ENCODE measurements at regions not wholly inside any gene's neighbourhood (a gene's known extent, or its start where the extent isn't known, plus 50 kb on each side); places are given as distances from the start of the nearest gene placed in this dataset.

GRCh38 chr20:10990625-10991382, 317.0 kb upstream of the JAG1 start:
- H3K4me3 ChIP-seq = no peak overlapping the region
- no peaks in the 10 kb centered on the region for H3K4me1 ChIP-seq (ENCODE audit: control insufficient read depth, insufficient read depth, low read length)
- BruUV-seq (replicated peaks) = no TSS peak
- 0% methylated on average over 3 of the region's 3 CpGs for WGBS (ENCODE audit: insufficient coverage, insufficient replicate concordance, low lambda C conversion rate, missing lambda C conversion rate)
- RAD21 ChIA-PET (ENCODE audit: unreplicated experiment) = no interaction called here
- no peaks in the 10 kb centered on the region for H3K36me3 ChIP-seq (ENCODE audit: control insufficient read depth in 2 of 2, insufficient read depth in 2 of 2, low read length in 1 of 2)
- SMC1A ChIA-PET (ENCODE audit: uncharacterized antibody, unreplicated experiment) = interaction anchor here (0.6 to 1.0 kb wide), 2 partner anchors 16 to 150 kb away, joined by 3 read pairs; no protein-coding TSS in a partner anchor
- in situ Hi-C loops (cut with MboI) (no loop called here), intact Hi-C loops (cut with micrococcal nuclease; ENCODE audit: unreplicated experiment) (no loop called here)
- ATAC-seq = no peak
- POLR2A ChIA-PET = no interaction called here
- H3K4me2 ChIP-seq (ENCODE audit: control insufficient read depth, insufficient read depth) = no peak overlapping the region
- no peak overlapping the region for H2AFZ ChIP-seq (ENCODE audit: control insufficient read depth, low read depth, low read length)
- no peak for DNase-seq (ENCODE audit: low read depth, low spot score)
- H3K9me3 ChIP-seq (replicated peaks; ENCODE audit: control insufficient read depth, insufficient read depth, low read length) = no peaks in the 10 kb centered on the region
- no peak for FAIRE-seq
- CTCF ChIA-PET = no interaction called here
- no peak for TF ChIP-seq JUND (IDR thresholded peaks at IDR 0.05; ENCODE audit: low read depth, low read length)
- TF ChIP-seq BMI1 (IDR thresholded peaks at IDR 0.05; ENCODE audit: borderline replicate concordance) = no peak
- no peak for TF ChIP-seq FOS (IDR thresholded peaks at IDR 0.05; ENCODE audit: borderline replicate concordance, extremely low read depth, insufficient read length)
- TF ChIP-seq ZNF274 (IDR thresholded peaks at IDR 0.05; ENCODE audit: insufficient read depth, insufficient read length) = no peak
- no peak for TF ChIP-seq HCFC1 (IDR thresholded peaks at IDR 0.05; ENCODE audit: low read length)
- no peak for TF ChIP-seq SPI1 (IDR thresholded peaks at IDR 0.05; ENCODE audit: borderline replicate concordance, insufficient read depth, low read depth, low read length)
- no peak for TF ChIP-seq TCF3 (IDR thresholded peaks at IDR 0.05; ENCODE audit: borderline replicate concordance, insufficient read depth, low read depth, low read length)
- H3K27ac ChIP-seq (ENCODE audit: control insufficient read depth, insufficient read depth) = no peak overlapping the region
- no peak overlapping the region for H3K9ac ChIP-seq (ENCODE audit: control insufficient read depth, insufficient read depth, low read length)
- no peaks in the 10 kb centered on the region for H4K20me1 ChIP-seq (ENCODE audit: control insufficient read depth, insufficient read depth)
- H3K27me3 ChIP-seq (replicated peaks in 1 of 2; ENCODE audit: control insufficient read depth in 2 of 2, insufficient read depth in 2 of 2, low read length in 1 of 2) = no peaks in the 10 kb centered on the region
- H3K79me2 ChIP-seq (ENCODE audit: control insufficient read depth, insufficient read depth, low read length) = no peaks in the 10 kb centered on the region

GRCh38 chr20:10992731-10993130, 318.9 kb upstream of the JAG1 start:
- no TSS peak for BruUV-seq (replicated peaks)
- WGBS (ENCODE audit: insufficient coverage, insufficient replicate concordance, low lambda C conversion rate, missing lambda C conversion rate) = 37% methylated on average over 6 of the region's 6 CpGs
- H3K4me3 ChIP-seq = no peak overlapping the region
- no peak overlapping the region for H3K27ac ChIP-seq (ENCODE audit: control insufficient read depth, insufficient read depth)
- intact Hi-C loops (cut with micrococcal nuclease; ENCODE audit: unreplicated experiment) = no loop called here
- no peak overlapping the region for H3K9ac ChIP-seq (ENCODE audit: control insufficient read depth, insufficient read depth, low read length)
- POLR2A ChIA-PET = no interaction called here
- no peaks in the 10 kb centered on the region for H3K4me1 ChIP-seq (ENCODE audit: control insufficient read depth, insufficient read depth, low read length)
- SMC1A ChIA-PET (ENCODE audit: uncharacterized antibody, unreplicated experiment) = interaction anchor here (0.8 kb wide), 1 partner anchor 10 kb away, joined by 3 read pairs; no protein-coding TSS in a partner anchor
- H3K9me3 ChIP-seq (replicated peaks; ENCODE audit: control insufficient read depth, insufficient read depth, low read length) = no peaks in the 10 kb centered on the region
- no peaks in the 10 kb centered on the region for H4K20me1 ChIP-seq (ENCODE audit: control insufficient read depth, insufficient read depth)
- in situ Hi-C loops (cut with MboI) = no loop called here
- FAIRE-seq (no peak), DNase-seq (ENCODE audit: low read depth, low spot score) (no peak), ATAC-seq (no peak; the same call in 2 of the 3 replicates)
- no peak overlapping the region for H3K4me2 ChIP-seq (ENCODE audit: control insufficient read depth, insufficient read depth)
- H3K36me3 ChIP-seq (ENCODE audit: control insufficient read depth in 2 of 2, insufficient read depth in 2 of 2, low read length in 1 of 2) = no peaks in the 10 kb centered on the region
- no peak overlapping the region for H2AFZ ChIP-seq (ENCODE audit: control insufficient read depth, low read depth, low read length)
- H3K79me2 ChIP-seq (ENCODE audit: control insufficient read depth, insufficient read depth, low read length) = no peaks in the 10 kb centered on the region
- RAD21 ChIA-PET (ENCODE audit: unreplicated experiment) = no interaction called here
- H3K27me3 ChIP-seq (replicated peaks in 1 of 2; ENCODE audit: control insufficient read depth in 2 of 2, insufficient read depth in 2 of 2, low read length in 1 of 2) = no peaks in the 10 kb centered on the region
- CTCF ChIA-PET = no interaction called here
- TF ChIP-seq PKNOX1 (IDR thresholded peaks at IDR 0.05) = no peak
- no peak for TF ChIP-seq ZNF24 (IDR thresholded peaks at IDR 0.05)
- TF ChIP-seq, protein P1, sequence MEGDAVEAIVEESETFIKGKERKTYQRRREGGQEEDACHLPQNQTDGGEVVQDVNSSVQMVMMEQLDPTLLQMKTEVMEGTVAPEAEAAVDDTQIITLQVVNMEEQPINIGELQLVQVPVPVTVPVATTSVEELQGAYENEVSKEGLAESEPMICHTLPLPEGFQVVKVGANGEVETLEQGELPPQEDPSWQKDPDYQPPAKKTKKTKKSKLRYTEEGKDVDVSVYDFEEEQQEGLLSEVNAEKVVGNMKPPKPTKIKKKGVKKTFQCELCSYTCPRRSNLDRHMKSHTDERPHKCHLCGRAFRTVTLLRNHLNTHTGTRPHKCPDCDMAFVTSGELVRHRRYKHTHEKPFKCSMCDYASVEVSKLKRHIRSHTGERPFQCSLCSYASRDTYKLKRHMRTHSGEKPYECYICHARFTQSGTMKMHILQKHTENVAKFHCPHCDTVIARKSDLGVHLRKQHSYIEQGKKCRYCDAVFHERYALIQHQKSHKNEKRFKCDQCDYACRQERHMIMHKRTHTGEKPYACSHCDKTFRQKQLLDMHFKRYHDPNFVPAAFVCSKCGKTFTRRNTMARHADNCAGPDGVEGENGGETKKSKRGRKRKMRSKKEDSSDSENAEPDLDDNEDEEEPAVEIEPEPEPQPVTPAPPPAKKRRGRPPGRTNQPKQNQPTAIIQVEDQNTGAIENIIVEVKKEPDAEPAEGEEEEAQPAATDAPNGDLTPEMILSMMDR (IDR thresholded peaks at IDR 0.05 in 2 of 3, conservative IDR thresholded peaks at IDR 0.05 in 1 of 3; ENCODE audit: control insufficient read depth in 2 of 3, extremely low read depth in 1 of 3, insufficient read depth in 1 of 3, low read depth in 3 of 3, low read length in 3 of 3) = no peak
- no peak for TF ChIP-seq ZNF384 (IDR thresholded peaks at IDR 0.05; ENCODE audit: borderline replicate concordance, low read depth, low read length)
- TF ChIP-seq ZNF622 (IDR thresholded peaks at IDR 0.05) = no peak
- TF ChIP-seq CEBPB (IDR thresholded peaks at IDR 0.05; ENCODE audit: borderline replicate concordance in 1 of 2, low read depth in 2 of 2, low read length in 2 of 2) = no peak
- TF ChIP-seq BRCA1 (IDR thresholded peaks at IDR 0.05; ENCODE audit: low read depth, low read length) = no peak
- TF ChIP-seq HCFC1 (IDR thresholded peaks at IDR 0.05; ENCODE audit: low read length) = no peak
- no peak for TF ChIP-seq SUPT20H (IDR thresholded peaks at IDR 0.05; ENCODE audit: borderline replicate concordance, control insufficient read depth, low read depth, low read length)

All from GM12878 (cell line).